ENCODE measurements at regions not wholly inside any gene's neighbourhood (a gene's known extent, or its start where the extent isn't known, plus 50 kb on each side); places are given as distances from the start of the nearest gene placed in this dataset.

DNA sequence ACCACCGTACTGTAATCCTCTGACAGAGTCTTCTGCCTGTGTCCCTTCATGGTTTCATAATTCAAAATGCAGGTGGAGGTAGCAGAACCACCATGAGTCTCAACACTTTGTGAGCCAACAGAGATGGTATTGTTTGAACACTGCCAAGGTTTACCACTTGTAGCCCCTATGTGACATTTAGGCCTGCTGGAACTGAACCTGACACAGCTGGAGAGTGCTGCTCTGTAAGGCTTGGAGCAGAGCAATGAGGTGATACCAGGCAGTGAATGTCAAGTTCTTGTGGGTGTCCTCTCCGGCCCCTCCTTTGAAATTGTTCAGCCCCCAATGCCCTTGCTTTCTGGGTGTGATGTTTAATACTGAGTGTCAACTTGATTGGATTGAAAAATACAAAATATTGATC, 1042.9 kb downstream of the ARAP2 start:
- TF ChIP-seq, protein P1, sequence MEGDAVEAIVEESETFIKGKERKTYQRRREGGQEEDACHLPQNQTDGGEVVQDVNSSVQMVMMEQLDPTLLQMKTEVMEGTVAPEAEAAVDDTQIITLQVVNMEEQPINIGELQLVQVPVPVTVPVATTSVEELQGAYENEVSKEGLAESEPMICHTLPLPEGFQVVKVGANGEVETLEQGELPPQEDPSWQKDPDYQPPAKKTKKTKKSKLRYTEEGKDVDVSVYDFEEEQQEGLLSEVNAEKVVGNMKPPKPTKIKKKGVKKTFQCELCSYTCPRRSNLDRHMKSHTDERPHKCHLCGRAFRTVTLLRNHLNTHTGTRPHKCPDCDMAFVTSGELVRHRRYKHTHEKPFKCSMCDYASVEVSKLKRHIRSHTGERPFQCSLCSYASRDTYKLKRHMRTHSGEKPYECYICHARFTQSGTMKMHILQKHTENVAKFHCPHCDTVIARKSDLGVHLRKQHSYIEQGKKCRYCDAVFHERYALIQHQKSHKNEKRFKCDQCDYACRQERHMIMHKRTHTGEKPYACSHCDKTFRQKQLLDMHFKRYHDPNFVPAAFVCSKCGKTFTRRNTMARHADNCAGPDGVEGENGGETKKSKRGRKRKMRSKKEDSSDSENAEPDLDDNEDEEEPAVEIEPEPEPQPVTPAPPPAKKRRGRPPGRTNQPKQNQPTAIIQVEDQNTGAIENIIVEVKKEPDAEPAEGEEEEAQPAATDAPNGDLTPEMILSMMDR (IDR thresholded peaks at IDR 0.05): no peak
- no peak for TF ChIP-seq ZFX (IDR thresholded peaks at IDR 0.05; ENCODE audit: borderline replicate concordance)

Data from 22Rv1 (cell line).